HG03439 (cell line): ENCODE measurements at regions not wholly inside any gene's neighbourhood (a gene's known extent, or its start where the extent isn't known, plus 50 kb on each side); places are given as distances from the start of the nearest gene placed in this dataset.

Source experiments
- ATAC-seq: cut with Tn5 transposase; IDR thresholded peaks from one replicate; pipeline ENCODE4 v1.9.1; 2021; ENCODE audit warnings: mild to moderate bottlenecking, moderate library complexity; ENCODE audit not compliant: unreplicated experiment

- no peak for ATAC-seq
Measured at GRCh38 chr15:46386356-46386755, 751.5 kb downstream of the SQOR start.

DNA sequence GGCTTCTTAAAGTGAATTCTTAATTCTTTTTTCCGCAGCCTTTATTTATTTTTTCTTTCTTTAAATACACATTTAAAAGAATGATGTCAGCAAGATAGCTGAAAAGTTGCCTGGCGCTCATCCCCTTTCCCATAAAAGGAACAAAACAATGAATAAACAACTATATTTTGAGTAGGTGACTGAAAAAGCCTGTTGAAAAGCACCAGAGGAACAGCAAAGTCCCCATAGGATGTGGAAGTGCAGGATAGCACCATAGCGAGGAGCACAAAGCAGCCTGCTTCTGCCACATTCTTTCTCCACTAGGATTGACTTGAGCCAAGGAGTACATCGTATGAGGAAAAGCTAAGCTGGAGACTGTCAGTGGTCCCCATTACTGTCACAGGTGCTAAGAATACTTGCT is 754.9 kb downstream of the SQOR start:
- ATAC-seq, result no peak

GRCh38 chr15:46394463-46394862 is 759.6 kb downstream of the SQOR start:
- no peak for ATAC-seq

GRCh38 chr15:46408312-46408711 is 773.5 kb downstream of the SQOR start:
- no peak for ATAC-seq

DNA sequence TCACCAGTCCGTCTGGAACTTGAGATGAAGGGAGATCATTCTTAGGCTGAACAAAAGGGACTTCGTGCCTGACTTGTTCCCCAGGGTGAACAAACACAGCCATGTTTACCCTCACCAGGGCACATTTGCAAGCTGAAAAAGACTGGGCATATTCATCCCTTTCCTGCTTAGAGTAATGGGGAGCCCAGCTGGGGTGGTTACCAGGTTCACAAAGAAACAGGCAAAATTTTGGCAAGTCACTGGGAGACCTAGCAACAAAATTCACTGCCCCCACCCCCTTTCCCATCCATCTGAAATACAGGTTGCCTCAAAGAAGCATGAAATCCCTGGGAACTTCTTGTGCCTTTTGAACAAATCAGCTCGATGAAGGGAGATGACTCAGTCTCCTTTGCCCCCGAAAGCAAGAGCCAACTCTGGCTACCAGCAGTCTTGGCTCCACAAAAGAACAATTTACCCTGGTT is 775.0 kb downstream of the SQOR start:
- ATAC-seq, result no peak

GRCh38 chr15:46410705-46411104 is 775.9 kb downstream of the SQOR start:
- ATAC-seq, result no peak

DNA sequence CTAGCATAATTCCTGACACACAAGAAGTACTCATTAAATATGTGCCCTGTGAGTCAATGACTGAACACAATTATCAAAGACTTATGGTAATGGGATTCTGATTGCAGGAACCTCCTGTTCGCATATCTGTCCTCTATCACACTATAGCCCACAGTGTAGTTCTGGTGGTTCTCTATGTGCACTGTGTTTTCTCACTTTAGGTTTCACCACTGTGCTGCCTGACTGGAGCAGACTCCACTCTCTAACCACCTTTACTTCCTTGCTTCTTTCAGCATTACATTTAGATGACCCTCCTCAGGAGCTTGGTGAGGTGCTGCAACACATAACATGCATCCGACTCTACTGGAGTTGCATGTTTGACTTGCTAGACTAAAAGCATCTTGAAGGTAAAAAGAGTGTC is 777.1 kb downstream of the SQOR start:
- no peak for ATAC-seq

DNA sequence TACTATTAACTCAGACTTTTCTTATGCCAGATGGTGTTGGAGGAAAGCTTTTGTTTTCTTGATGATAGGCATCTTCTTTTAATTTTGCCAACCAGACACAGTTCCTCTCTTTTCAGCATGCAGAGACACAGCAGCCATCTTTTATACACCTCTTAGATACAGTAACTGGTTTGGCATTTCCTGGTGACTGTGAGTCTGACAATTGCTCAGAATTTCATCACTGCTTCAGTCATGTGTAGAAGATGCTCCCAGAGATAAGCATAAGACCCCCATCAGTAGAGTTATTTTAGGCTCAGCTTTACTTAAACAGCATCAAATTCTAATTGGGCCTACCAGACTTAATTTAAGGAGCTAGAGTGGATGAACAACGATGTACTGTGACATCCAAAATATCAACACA is 779.0 kb downstream of the SQOR start:
- no peak for ATAC-seq

- no peak for ATAC-seq
Measured at GRCh38 chr15:46416544-46416943, 781.7 kb downstream of the SQOR start.

- no peak for ATAC-seq
Measured at GRCh38 chr15:46420990-46421389, 786.2 kb downstream of the SQOR start.

DNA sequence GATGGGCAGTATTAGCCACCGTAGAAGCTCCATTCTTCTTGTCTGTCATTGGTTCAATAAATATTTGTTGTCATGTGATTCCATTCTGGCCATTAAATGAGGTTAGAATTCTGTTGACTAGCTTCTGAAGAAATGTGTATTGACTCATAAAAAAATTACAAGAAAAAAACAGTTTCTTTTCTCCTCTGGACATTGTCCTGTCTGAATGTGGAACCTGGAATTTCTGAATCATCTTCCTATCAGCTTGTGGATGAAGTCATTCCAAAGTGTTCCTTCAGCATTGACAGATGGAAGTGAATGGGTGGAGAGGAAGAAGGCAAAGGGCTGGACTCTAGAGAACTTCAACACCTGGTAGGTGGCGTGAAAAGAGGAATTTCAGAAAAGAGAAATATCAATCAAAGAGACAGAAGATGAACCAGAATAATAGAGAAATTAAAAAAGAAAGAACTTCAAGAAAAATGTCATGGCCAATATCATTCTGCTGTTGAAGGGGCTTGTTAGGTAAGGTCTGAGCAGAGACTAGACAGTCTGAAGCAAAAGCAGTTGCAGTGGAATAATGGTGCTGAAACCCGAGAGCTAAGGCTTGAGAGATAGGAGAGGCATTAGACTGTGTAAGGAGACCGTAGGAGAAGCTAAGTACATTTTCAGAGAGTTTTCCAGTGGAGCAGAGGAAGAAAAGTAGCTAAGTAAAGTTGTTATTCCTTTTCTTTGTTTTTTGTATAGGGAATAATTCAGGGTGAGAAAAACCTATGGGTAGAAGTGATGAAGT is 806.6 kb downstream of the SQOR start:
- ATAC-seq, result no peak

DNA sequence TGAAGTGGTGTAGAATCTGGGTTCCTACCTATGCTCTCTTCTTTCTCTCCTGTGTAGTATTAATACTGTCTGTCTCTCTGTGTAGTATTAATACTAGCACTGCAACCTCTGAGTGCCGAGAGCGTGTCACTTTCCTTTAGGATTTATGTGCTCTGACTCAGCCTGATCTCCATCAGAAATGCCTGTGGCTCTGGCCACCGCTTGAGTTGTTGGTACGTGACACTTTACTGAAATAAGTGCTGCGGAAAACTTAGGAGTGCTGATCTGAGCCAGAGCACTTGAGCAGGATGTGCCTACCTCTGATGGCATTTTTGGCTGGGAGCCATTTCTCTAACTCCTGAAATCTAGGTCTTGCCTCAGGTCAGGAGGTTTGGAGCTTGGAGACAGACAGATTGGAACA is 807.4 kb downstream of the SQOR start:
- ATAC-seq, result no peak

- ATAC-seq, result no peak
Measured at GRCh38 chr15:46442901-46443590, 808.2 kb downstream of the SQOR start.

DNA sequence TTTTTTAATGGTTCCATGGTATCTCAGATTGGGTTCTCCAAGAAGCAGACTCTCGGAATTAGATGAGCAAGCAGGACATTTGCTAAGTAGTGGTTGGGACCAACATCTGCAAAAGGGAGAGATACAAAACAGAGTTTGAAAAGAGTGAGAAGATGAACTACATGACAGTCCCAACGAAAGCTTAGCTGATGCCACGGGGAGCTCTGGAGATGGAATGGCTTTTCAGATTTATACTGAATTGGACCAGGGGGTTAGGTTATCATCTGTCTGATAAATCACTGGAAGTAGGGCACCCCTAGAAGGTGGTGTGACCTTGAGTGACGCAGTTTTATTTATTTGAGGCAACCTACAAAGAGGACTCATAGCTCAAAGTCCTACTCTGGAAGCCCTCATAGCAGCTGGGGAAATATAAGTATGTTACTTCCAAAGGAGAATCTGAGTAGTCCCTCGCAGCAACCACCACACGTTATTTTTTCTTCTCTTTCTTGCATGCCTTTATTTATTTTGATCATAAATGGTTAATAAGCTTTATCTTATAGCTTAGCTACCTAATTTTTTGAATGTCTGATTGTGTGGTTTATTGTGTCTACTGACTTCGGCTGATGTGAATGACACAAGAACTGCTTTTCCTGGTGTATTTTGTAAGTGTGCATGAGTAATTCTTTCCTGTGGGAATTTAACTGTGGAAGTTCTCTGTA is 815.4 kb downstream of the SQOR start:
- no peak for ATAC-seq

GRCh38 chr15:46450810-46451182 is 816.0 kb downstream of the SQOR start:
- no peak for ATAC-seq

DNA sequence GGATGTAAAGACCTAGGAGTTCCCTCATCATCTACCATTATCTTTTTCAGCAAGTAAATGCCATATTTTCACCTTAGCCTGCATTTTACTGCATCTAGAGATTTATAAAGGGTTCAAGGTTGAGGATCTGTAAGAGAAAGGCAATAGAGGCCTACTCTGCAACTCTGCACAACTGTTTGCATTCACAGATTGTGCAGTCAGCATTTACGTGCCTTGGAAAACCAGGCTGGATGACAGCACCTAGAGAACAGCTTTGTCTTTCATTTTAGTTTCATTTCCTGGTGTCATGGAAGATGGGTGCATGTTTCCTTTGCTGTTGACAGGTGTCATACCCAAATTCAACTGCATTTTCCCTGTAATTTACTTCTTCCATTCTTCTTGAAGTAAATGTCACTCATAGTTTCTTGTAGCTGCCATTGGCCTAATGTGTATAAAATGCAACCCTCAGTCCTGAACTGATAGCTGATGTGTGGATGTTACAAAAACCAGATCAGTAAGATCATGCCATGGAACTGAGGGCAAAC is 817.5 kb downstream of the SQOR start:
- no peak for ATAC-seq

GRCh38 chr15:46456456-46456855 is 821.6 kb downstream of the SQOR start:
- no peak for ATAC-seq

- no peak for ATAC-seq
Measured at GRCh38 chr15:46460431-46461094, 825.7 kb downstream of the SQOR start.

DNA sequence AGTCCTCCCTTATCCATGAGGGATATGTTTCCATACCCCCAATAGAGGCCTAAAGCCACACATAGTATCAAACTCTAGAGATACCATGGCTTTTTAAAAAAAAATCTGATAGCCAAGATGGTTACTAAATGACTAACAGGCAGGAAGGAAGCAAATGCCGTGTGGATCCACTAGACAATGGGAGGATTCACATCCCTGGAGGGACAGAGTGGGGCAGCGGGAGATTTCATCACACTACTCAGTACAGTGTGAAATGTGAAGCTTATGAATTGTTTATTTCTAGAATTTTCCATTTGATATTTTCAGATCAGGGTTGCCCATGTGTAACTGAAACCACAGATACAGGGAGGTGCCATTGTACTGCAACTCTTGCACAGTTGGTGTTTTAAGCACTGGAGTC is 826.6 kb downstream of the SQOR start:
- ATAC-seq, result no peak

- ATAC-seq, result no peak
Measured at GRCh38 chr15:46467041-46467440, 832.2 kb downstream of the SQOR start.

GRCh38 chr15:46471096-46471495 is 836.3 kb downstream of the SQOR start:
- ATAC-seq, result no peak
